Activated gamma-delta T cell treated with anti-CD3 and anti-CD28 coated beads, Interleukin-2, amount 50 U/mL, for 16 hours (primary cell): ENCODE measurements at regions not wholly inside any gene's neighbourhood (a gene's known extent, or its start where the extent isn't known, plus 50 kb on each side); places are given as distances from the start of the nearest gene placed in this dataset.

Experiments used
- DNase-seq: peaks from one replicate; pipeline ENCODE4 v3.0.0-alpha.2; 2020; ENCODE audit warnings: low read depth

GRCh38 chr18:41753826-41754225 is 201.2 kb upstream of the PIK3C3 start:
- no peak for DNase-seq

- DNase-seq: no peak
Measured at GRCh38 chr18:41752826-41753225, 202.2 kb upstream of the PIK3C3 start.

- DNase-seq: no peak
Measured at GRCh38 chr18:41751652-41752051, 203.4 kb upstream of the PIK3C3 start.

- DNase-seq: no peak
Measured at GRCh38 chr18:41751161-41751560, 203.9 kb upstream of the PIK3C3 start.

GRCh38 chr18:41747723-41748242 is 207.3 kb upstream of the PIK3C3 start:
- no peak for DNase-seq

GRCh38 chr18:41745166-41746049 is 209.6 kb upstream of the PIK3C3 start:
- DNase-seq: no peak

- no peak for DNase-seq
Measured at GRCh38 chr18:41744421-41745030, 210.5 kb upstream of the PIK3C3 start.

GRCh38 chr18:41737218-41737617 is 217.8 kb upstream of the PIK3C3 start:
- DNase-seq: no peak

GRCh38 chr18:41734917-41735316 is 220.1 kb upstream of the PIK3C3 start:
- DNase-seq: no peak

GRCh38 chr18:41732356-41732755 is 222.7 kb upstream of the PIK3C3 start:
- no peak for DNase-seq

- no peak for DNase-seq
Measured at GRCh38 chr18:41731884-41732283, 223.2 kb upstream of the PIK3C3 start.

- DNase-seq: no peak
Measured at GRCh38 chr18:41724195-41724594, 230.8 kb upstream of the PIK3C3 start.

GRCh38 chr18:41721103-41721790 is 233.8 kb upstream of the PIK3C3 start:
- no peak for DNase-seq

GRCh38 chr18:41720226-41720625 is 234.8 kb upstream of the PIK3C3 start:
- no peak for DNase-seq

- DNase-seq: no peak
Measured at GRCh38 chr18:41719808-41720207, 235.2 kb upstream of the PIK3C3 start.

GRCh38 chr18:41714872-41715271 is 240.2 kb upstream of the PIK3C3 start:
- no peak for DNase-seq

GRCh38 chr18:41713969-41714825 is 240.8 kb upstream of the PIK3C3 start:
- no peak for DNase-seq

- DNase-seq: no peak
Measured at GRCh38 chr18:41706301-41706700, 248.7 kb upstream of the PIK3C3 start.

GRCh38 chr18:41703744-41704530 is 251.1 kb upstream of the PIK3C3 start:
- no peak for DNase-seq

- no peak for DNase-seq
Measured at GRCh38 chr18:41700416-41700815, 254.6 kb upstream of the PIK3C3 start.

- no peak for DNase-seq
Measured at GRCh38 chr18:41695441-41695840, 259.6 kb upstream of the PIK3C3 start.
